ENCODE measurements at regions not wholly inside any gene's neighbourhood (a gene's known extent, or its start where the extent isn't known, plus 50 kb on each side); places are given as distances from the start of the nearest gene placed in this dataset.

- no peaks in the 10 kb centered on the region for H3K9me1 ChIP-seq (ENCODE audit: insufficient read depth, low read length)
- dilution Hi-C loops (cut with HindIII; ENCODE audit: low sequenced_read_pairs, unreplicated experiment) = no loop called here
- H2AK9ac ChIP-seq (replicated peaks; ENCODE audit: low read depth, low read length, poor library complexity) = no peak overlapping the region
- H3K4ac ChIP-seq (ENCODE audit: low read depth, low read length) = no peak overlapping the region
- H3K18ac ChIP-seq (ENCODE audit: low read depth, low read length) = no peak overlapping the region
- ATAC-seq (ENCODE audit: low read depth) (no peak), DNase-seq (no peak)
- no peak overlapping the region for H4K91ac ChIP-seq (ENCODE audit: insufficient read depth, low read depth, low read length)
- no peak overlapping the region for H2BK15ac ChIP-seq (ENCODE audit: low read depth, low read length)
- CTCF ChIA-PET = no interaction called here
- H2BK5ac ChIP-seq (ENCODE audit: low read depth, low read length, poor library complexity, severe bottlenecking) = no peak overlapping the region
- POLR2A ChIA-PET (ENCODE audit: unreplicated experiment) = no interaction called here
- no peak overlapping the region for H3K14ac ChIP-seq (replicated peaks; ENCODE audit: low read depth, low read length)
- H3K4me2 ChIP-seq (ENCODE audit: low read depth, low read length) = no peak overlapping the region
- 86% methylated on average over 4 of the region's 16 CpGs; no CpG with 5 or more reads in 1 of the 2 experiments for WGBS, 2 experiments (ENCODE audit: extremely low coverage in 2 of 2, insufficient read length in 1 of 2)
- no peaks in the 10 kb centered on the region for H3K27me3 ChIP-seq (ENCODE audit: control insufficient read depth, insufficient read depth, low read length)
- intact Hi-C loops (cut with micrococcal nuclease) = no loop called here
- no peak overlapping the region for H3K56ac ChIP-seq (ENCODE audit: extremely low read depth, insufficient read depth, low read length)
- H2BK120ac ChIP-seq (ENCODE audit: low read depth, low read length) = no peak overlapping the region
- H2BK20ac ChIP-seq (ENCODE audit: low read depth, low read length) = no peak overlapping the region
- H2AK5ac ChIP-seq (ENCODE audit: low read depth, low read length) = no peak overlapping the region
- H3K9ac ChIP-seq (ENCODE audit: low read depth, low read length) = no peak overlapping the region
- no peak overlapping the region for H3K27ac ChIP-seq (ENCODE audit: insufficient read depth, low read length)
- H4K20me1 ChIP-seq (ENCODE audit: insufficient read depth, low read length) = no peaks in the 10 kb centered on the region
- BruUV-seq (replicated peaks) = no TSS peak
- no peak overlapping the region for H2AFZ ChIP-seq (replicated peaks; ENCODE audit: low read length, poor library complexity)
- in situ Hi-C loops (cut with MboI; ENCODE audit: low sequenced_read_pairs) = no loop called here
- H4K8ac ChIP-seq (ENCODE audit: low read depth in 2 of 2, low read length in 2 of 2) = no peak overlapping the region
- H3K79me1 ChIP-seq (ENCODE audit: low read depth in 1 of 2, low read length in 2 of 2) = no peaks in the 10 kb centered on the region
- no peak overlapping the region for H4K5ac ChIP-seq (ENCODE audit: low read depth, low read length)
- no peaks in the 10 kb centered on the region for H3K4me1 ChIP-seq (ENCODE audit: control insufficient read depth, insufficient read depth, low read length)
- no peak overlapping the region for H3K4me3 ChIP-seq (ENCODE audit: insufficient read depth, low read depth, low read length)
- H3K36me3 ChIP-seq (ENCODE audit: control insufficient read depth, insufficient read depth, low read length) = no peaks in the 10 kb centered on the region
- H3K23ac ChIP-seq (ENCODE audit: low read depth, low read length) = no peak overlapping the region
- peaks cover 71% of the 10 kb centered on the region for H3K9me3 ChIP-seq (ENCODE audit: control insufficient read depth, insufficient read depth, low read length)
- TF ChIP-seq RCOR1 (IDR thresholded peaks at IDR 0.05; ENCODE audit: insufficient replicate concordance, low read length) (no peak), MXI1 (IDR thresholded peaks at IDR 0.05; ENCODE audit: borderline replicate concordance, low read depth, low read length) (no peak), CTCF (conservative IDR thresholded peaks at IDR 0.05; ENCODE audit: low read depth, low read length) (no peak), RAD21 (IDR thresholded peaks at IDR 0.05; ENCODE audit: low read length) (no peak), BHLHE40 (IDR thresholded peaks at IDR 0.05; ENCODE audit: low read depth, low read length) (no peak), NFE2L2 (IDR thresholded peaks at IDR 0.05; ENCODE audit: low read depth, low read length) (no peak), ELK1 (IDR thresholded peaks at IDR 0.05; ENCODE audit: borderline replicate concordance, low read depth, low read length) (no peak), USF2 (IDR thresholded peaks at IDR 0.05; ENCODE audit: low read depth, low read length) (no peak), MAFK (IDR thresholded peaks at IDR 0.05; ENCODE audit: low read depth, low read length) (no peak), RFX5 (IDR thresholded peaks at IDR 0.05; ENCODE audit: low read depth, low read length) (no peak), CEBPB (IDR thresholded peaks at IDR 0.05; ENCODE audit: low read depth, low read length) (no peak), POLR2A (IDR thresholded peaks at IDR 0.05; ENCODE audit: low read depth, low read length) (no peak), FOS (IDR thresholded peaks at IDR 0.05; ENCODE audit: low read depth, low read length) (no peak), SMC3 (IDR thresholded peaks at IDR 0.05; ENCODE audit: low read depth, low read length) (no peak), MAZ (IDR thresholded peaks at IDR 0.05; ENCODE audit: borderline replicate concordance, low read depth, low read length) (no peak), CHD1 (IDR thresholded peaks at IDR 0.05; ENCODE audit: low read depth, low read length) (no peak)
Observed at GRCh38 chr22:48649466-48649865, 1178.2 kb downstream of the BRD1 start.

Data from IMR-90 (cell line).